GM21367 (cell line): ENCODE measurements at regions not wholly inside any gene's neighbourhood (a gene's known extent, or its start where the extent isn't known, plus 50 kb on each side); places are given as distances from the start of the nearest gene placed in this dataset.
"Not testable (repeated sequence)": the region's sequence is repeated elsewhere in the genome, so short reads cannot be mapped to it uniquely, and the experiment has no call there.

Experiments used
- ATAC-seq: cut with Tn5 transposase; IDR thresholded peaks from one replicate; pipeline ENCODE4 v1.9.1; 2021; ENCODE audit not compliant: unreplicated experiment

GRCh38 chrX:31014474-31014873 lies 57.4 kb downstream of the FTHL17 start:
- not testable (repeated sequence) for ATAC-seq

GRCh38 chrX:31012509-31013025 lies 59.3 kb downstream of the FTHL17 start:
- no peak for ATAC-seq

DNA sequence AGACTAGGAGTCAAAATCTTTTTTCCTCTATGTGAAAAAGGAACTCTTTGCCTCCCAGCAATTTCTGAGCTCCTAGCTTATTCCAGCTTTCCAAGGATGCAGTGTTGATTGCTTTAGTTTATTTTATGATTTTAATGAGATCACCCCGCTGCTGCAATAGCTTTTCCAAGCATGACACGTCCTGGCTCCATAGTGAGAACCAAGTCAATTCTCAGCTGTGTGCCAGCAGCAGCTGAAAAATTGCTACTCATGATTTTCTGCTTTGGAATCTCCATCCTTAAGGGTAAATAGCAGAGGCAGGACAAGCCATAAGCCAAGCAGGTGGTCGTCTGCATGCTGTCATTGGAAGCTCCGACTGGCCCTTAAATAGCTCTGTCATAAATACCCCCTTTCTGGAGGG lies 64.5 kb downstream of the FTHL17 start:
- ATAC-seq: no peak

GRCh38 chrX:31006027-31006426 lies 65.8 kb downstream of the FTHL17 start:
- no peak for ATAC-seq

DNA sequence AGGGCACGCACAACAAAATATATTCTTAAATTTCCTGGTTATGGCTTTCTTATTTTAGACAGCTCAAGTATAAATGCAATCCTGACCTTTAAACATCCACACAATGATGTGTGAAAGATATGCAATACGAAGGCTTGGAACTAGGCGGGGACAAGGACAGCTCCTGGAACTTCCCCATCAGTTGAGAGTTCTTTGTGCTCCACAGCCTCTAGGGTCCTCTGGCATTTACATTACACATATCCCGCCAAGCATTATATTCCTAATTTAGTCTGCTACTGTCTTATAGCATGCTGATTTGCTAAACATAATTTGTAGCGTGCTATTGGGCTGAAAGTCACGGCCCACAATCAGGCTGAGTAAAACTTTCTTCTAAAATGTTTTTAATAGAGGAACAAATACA lies 74.4 kb downstream of the FTHL17 start:
- no peak for ATAC-seq

DNA sequence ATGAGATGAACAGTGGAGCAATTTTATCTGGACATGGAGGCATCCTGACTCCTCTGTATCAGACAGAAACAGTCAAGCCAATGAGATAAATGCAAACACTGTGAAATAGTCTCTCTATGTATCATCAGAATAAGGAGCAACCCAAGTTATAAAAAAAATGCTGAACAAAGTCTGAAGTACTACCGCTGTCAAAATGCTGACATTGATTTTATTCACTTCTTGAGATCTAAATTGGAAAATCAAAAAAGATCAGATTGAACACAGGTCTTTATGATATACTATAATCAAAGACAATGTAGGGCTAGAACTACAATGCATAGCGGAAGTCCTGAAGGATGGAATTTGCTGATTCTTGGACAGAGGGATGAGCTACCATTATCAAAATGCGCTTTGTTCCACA lies 76.1 kb downstream of the FTHL17 start:
- no peak for ATAC-seq

DNA sequence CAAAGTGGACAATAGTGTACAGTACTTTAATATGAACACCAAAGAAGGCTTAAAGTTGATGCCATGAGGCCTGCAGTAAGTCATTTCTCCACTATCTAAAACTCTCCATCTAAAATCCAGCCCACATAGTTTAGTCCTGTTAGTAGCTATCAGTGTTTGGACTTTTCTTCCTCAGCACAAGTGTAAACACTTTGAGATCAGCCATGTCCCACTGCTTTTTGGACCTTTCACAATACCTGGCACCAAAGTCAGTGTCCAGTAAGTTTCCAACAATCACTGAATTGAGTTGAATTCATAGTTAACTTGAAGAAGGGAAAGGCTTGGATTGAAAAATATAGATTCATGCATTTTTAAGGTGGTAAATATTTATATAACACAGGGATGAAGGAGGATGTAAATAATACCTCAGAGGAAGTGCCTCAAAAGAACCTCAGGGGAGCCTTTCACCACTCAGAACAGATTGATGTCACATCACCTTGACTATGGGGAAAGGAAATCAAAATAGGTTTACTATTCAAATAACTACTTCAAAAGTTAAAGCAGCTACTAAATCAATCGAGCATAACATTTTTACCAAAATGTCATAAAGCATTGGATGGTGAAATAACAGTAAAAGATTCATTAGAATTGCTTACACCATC lies 76.7 kb downstream of the FTHL17 start:
- ATAC-seq: no peak

DNA sequence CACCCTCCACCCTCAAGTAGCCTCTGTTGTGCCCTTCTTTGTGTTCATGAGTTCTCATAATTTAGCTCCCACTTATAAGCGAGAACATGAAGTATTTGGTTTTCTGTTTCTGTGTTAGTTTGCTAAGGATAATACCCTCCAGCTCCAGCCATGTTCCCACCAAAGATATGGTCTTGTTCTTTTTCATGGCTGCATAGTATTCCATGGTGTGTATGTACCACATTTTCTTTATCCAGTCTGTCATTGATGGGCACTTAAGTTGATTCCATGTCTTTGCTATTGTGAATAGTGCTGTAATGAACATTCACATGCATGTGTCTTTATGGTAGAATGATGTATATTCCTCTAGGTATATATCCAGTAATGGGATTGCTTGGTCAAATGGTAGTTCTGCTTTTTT lies 77.8 kb downstream of the FTHL17 start:
- not testable (repeated sequence) for ATAC-seq

- ATAC-seq: no peak
These were observed 79.4 kb downstream of the FTHL17 start for GRCh38 chrX:30992381-30992904.

GRCh38 chrX:30990361-30990760 lies 81.5 kb downstream of the FTHL17 start:
- no peak for ATAC-seq

DNA sequence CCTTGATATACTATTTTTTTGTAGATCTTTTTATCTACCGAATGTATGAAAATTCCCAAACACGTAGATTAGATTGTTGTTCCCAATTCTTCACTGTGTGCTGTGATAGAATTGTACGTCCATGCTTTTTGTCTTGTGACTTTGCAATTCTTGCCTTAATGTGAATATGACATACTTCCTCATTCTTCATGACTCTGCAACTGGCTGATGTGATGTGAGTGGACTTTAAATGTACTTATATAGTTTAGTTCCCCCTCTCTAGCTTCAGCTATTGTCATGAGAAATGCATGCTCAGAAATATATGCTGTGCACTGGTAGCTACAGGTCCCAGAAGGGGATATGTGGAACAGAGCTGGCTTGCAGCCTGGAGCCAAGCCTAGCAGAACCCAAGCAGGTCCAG lies 89.4 kb downstream of the FTHL17 start:
- no peak for ATAC-seq

- ATAC-seq: no peak
These were observed 89.9 kb downstream of the FTHL17 start for GRCh38 chrX:30981968-30982367.

DNA sequence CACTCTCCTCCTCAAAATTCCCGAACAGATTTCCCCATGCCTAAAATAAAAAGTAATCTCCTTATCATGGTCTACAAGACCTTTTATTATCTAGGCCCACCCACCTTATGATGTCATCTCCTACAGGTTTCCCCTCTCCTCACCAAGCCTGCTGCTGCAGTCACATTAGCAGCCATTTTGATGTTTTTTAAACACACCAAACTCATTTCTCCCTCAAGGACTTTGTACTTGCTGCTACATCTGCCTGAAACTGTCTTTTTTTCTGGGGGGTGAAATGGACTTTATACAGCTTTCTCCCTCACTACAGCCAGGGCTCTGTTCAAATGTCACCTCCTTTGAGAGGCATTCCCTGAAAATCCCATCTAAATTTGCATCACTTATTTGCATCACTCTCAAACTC lies 90.2 kb upstream of the TAB3 start:
- no peak for ATAC-seq

DNA sequence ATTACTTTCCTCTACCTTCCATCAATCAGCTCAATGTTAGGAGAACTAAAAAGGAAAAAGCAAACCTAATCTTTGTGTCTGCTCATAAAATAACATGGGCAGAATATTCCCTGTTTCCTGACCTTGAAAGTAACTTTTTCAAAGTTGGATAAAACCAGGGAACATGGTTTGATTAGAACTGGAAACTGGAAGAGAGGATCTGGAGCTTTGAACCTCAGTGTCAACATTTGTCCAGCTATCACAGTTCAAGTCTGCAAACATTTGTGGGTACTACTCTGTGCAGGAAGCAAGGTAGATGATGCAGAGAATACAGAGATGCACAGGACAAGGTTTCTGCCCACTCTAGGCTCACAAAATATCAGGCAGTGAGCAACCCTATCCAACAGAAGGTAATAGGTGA lies 86.4 kb upstream of the TAB3 start:
- ATAC-seq: no peak

GRCh38 chrX:30973784-30974427 lies 84.9 kb upstream of the TAB3 start:
- no peak for ATAC-seq

GRCh38 chrX:30971774-30972603 lies 82.9 kb upstream of the TAB3 start:
- peak; percentile 96 for ATAC-seq

GRCh38 chrX:30967516-30967915 lies 78.5 kb upstream of the TAB3 start:
- no peak for ATAC-seq

DNA sequence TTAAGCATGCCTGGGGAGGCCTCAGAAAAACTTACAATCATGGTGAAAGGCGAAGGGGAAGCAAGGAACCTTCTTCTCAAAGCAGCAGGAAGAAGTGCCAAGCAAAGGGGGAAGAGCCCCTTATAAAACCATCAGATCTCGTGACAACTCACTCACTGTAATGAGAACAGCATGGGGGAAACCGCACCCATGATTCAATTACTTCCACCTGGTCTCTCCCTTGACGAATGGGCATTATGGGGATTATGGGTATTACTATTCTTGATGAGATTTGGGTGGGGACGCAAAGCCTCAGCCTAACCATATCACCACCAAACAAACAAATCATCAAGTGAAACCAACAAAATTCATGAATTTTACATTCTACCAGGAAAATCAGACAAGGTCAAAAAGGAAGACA lies 76.7 kb upstream of the TAB3 start:
- ATAC-seq: no peak

GRCh38 chrX:30961387-30962174 lies 72.5 kb upstream of the TAB3 start:
- no peak for ATAC-seq

GRCh38 chrX:30957753-30958152 lies 68.7 kb upstream of the TAB3 start:
- ATAC-seq: no peak

- no peak for ATAC-seq
These were observed 66.6 kb upstream of the TAB3 start for GRCh38 chrX:30955687-30956086.
